GM13977 (cell line): ENCODE measurements at regions not wholly inside any gene's neighbourhood (a gene's known extent, or its start where the extent isn't known, plus 50 kb on each side); places are given as distances from the start of the nearest gene placed in this dataset.

ENCODE experiments used
- DNase-seq: peaks from one replicate; pipeline ENCODE4 v3.0.0; 2012; ENCODE audit warnings: low spot score
- CTCF ChIP-seq: IDR thresholded peaks from 2 replicates; pipeline ENCODE4 v1.5.1; 2012; ENCODE audit warnings: mild to moderate bottlenecking, control low read depth; ENCODE audit not compliant: insufficient read depth; ENCODE audit errors: extremely low read depth, missing control alignments
- in situ Hi-C: fragments of 300-500 bp; cut with MboI; formaldehyde crosslinking; loops from one replicate; pipeline ENCODE4 v1.12.0; 2022; ENCODE audit warnings: low sequenced_read_pairs, low pct_unique_long_range_greater_than_20kb, mixed read lengths, inconsistent platforms; ENCODE audit not compliant: unreplicated experiment

GRCh38 chr13:111844222-111844671 is 222.7 kb upstream of the SOX1 start:
- TF ChIP-seq CTCF, result no peak
- DNase-seq, result no peak
- in situ Hi-C loops, result no loop called here

- no peak for TF ChIP-seq CTCF
These were observed 222.3 kb upstream of the SOX1 start for GRCh38 chr13:111844682-111845081.

GRCh38 chr13:111845621-111846351 is 221.2 kb upstream of the SOX1 start:
- in situ Hi-C loops, result no loop called here
- TF ChIP-seq CTCF, result no peak
- no peak for DNase-seq

More at GRCh38 chr13:111844682-111845081, 222.3 kb upstream of the SOX1 start:
- DNase-seq, result no peak
- in situ Hi-C loops, result no loop called here

- no peak for TF ChIP-seq CTCF
- in situ Hi-C loops, result no loop called here
These were observed 220.4 kb upstream of the SOX1 start for GRCh38 chr13:111846391-111847159.

GRCh38 chr13:111847964-111848363 is 219.0 kb upstream of the SOX1 start:
- in situ Hi-C loops, result no loop called here
- DNase-seq, result no peak
- no peak for TF ChIP-seq CTCF

More at GRCh38 chr13:111846391-111847159, 220.4 kb upstream of the SOX1 start:
- no peak for DNase-seq

- DNase-seq, result no peak
- in situ Hi-C loops, result no loop called here
- TF ChIP-seq CTCF, result no peak
These were observed 216.5 kb upstream of the SOX1 start for GRCh38 chr13:111850458-111850857.
